OCI-LY3 (cell line): ENCODE measurements at regions not wholly inside any gene's neighbourhood (a gene's known extent, or its start where the extent isn't known, plus 50 kb on each side); places are given as distances from the start of the nearest gene placed in this dataset.

ENCODE experiments used
- CTCF ChIP-seq: fragments of 200-600, 300-600 bp; sonication (generic); IDR thresholded peaks from 2 replicates; pipeline ENCODE4 v1.5.1; 2014; ENCODE audit warnings: antibody characterized with exemption, low read length, low read depth
- EZH2phosphoT487 ChIP-seq: fragments of 200-600 bp; shearing (Covaris generic); IDR thresholded peaks from 2 replicates; pipeline ENCODE4 v1.6.1; 2018; ENCODE audit warnings: antibody characterized with exemption, mixed run types, low read depth

- TF ChIP-seq CTCF (no peak), EZH2phosphoT487 (no peak)
Observed at GRCh38 chr4:56156141-56156540, 207.4 kb downstream of the CEP135 start.
